Left lung (tissue), 4 donors: ENCODE measurements at regions not wholly inside any gene's neighbourhood (a gene's known extent, or its start where the extent isn't known, plus 50 kb on each side); places are given as distances from the start of the nearest gene placed in this dataset.

Experiments used
- ATAC-seq: fragments of 200-7000 bp; cut with Tn5 transposase; one replicate; pipeline ENCODE4 v1.9.1; 2020; ENCODE audit warnings: moderate library complexity
- DNase-seq, 4 donors: peaks; one replicate each; pipeline ENCODE4 v3.0.0-alpha.2; 2013 to 2020
- H3K27ac ChIP-seq, 2 donors: fragments of 200-600 bp; sonication (generic) in 1 of 2; one replicate each; pipeline versions ENCODE4 v1.5.0 to v1.8.0; 2020 to 2021
- H3K27me3 ChIP-seq, 2 donors: fragments of 200-600 bp; sonication (generic) in 1 of 2; one replicate each; pipeline versions ENCODE4 v1.5.0 to v1.8.0; 2020 to 2021
- H3K36me3 ChIP-seq, 2 donors: fragments of 200-600 bp; sonication (generic) in 1 of 2; one replicate each; pipeline versions ENCODE4 v1.5.0 to v1.8.0; 2020 to 2021
- H3K4me1 ChIP-seq, 2 donors: fragments of 200-600 bp; one replicate each; pipeline ENCODE4 v1.8.0; 2021
- H3K4me3 ChIP-seq, 2 donors: fragments of 200-600 bp; sonication (generic) in 1 of 2; one replicate each; pipeline versions ENCODE4 v1.5.0 to v1.8.0; 2020 to 2021; ENCODE audit warnings: mild to moderate bottlenecking in 1 of 2
- H3K9me3 ChIP-seq, 2 donors: fragments of 200-600 bp; sonication (generic) in 1 of 2; one replicate each; pipeline versions ENCODE4 v1.5.0 to v1.8.0; 2020 to 2021
- CTCF ChIP-seq, 2 donors: fragments of 200-600 bp; sonication (generic) in 1 of 2; IDR thresholded peaks; one replicate each; pipeline versions ENCODE4 v1.5.0 to v1.8.0; 2021; ENCODE audit warnings: antibody characterized with exemption in 2 of 2
- intact Hi-C, 2 donors: fragments of 100-400 bp; cut with DNase I; formaldehyde crosslinking; loops; one replicate each; pipeline versions ENCODE4 v1.11.2 to v1.14.2; 2022
- donor health status: DM: no; HTN: yes; CAD: no.
- donor health status: DM: no; HTN: no; CAD: no.

- no peaks in the 10 kb centered on the region for H3K9me3 ChIP-seq
- intact Hi-C loops, result no loop called here
- no peaks in the 10 kb centered on the region for H3K27me3 ChIP-seq
- no peaks in the 10 kb centered on the region for H3K4me1 ChIP-seq
- ATAC-seq (peak; percentile 75), DNase-seq (no peak)
- H3K36me3 ChIP-seq, result no peaks in the 10 kb centered on the region
- H3K4me3 ChIP-seq, result no peak overlapping the region
- H3K27ac ChIP-seq, result no peak overlapping the region
- no peak for TF ChIP-seq CTCF (IDR thresholded peaks at IDR 0.05)
Observed at GRCh38 chr2:217279556-217279955, 419.7 kb upstream of the TNP1 start.

GRCh38 chr2:217279140-217279539, 419.3 kb upstream of the TNP1 start:
- intact Hi-C loops, result no loop called here
- ATAC-seq, result no peak

GRCh38 chr2:217277646-217278398, 418.0 kb upstream of the TNP1 start:
- no peaks in the 10 kb centered on the region for H3K4me1 ChIP-seq
- no peaks in the 10 kb centered on the region for H3K9me3 ChIP-seq
- TF ChIP-seq CTCF (IDR thresholded peaks at IDR 0.05), result no peak
- H3K4me3 ChIP-seq, result no peak overlapping the region
- peak; percentile 23 for ATAC-seq
- no peak overlapping the region for H3K27ac ChIP-seq
- intact Hi-C loops, result no loop called here
- no peak for DNase-seq
- H3K27me3 ChIP-seq, result no peaks in the 10 kb centered on the region
- H3K36me3 ChIP-seq, result no peaks in the 10 kb centered on the region

More at GRCh38 chr2:217279140-217279539, 419.3 kb upstream of the TNP1 start:
- Histone ChIP-seq H3K27me3 (no peaks in the 10 kb centered on the region), H3K27ac (no peak overlapping the region), H3K4me3 (no peak overlapping the region), H3K36me3 (no peaks in the 10 kb centered on the region), H3K4me1 (no peaks in the 10 kb centered on the region), H3K9me3 (no peaks in the 10 kb centered on the region)
- no peak for TF ChIP-seq CTCF (IDR thresholded peaks at IDR 0.05)
- DNase-seq, result no peak

GRCh38 chr2:217276433-217276832, 416.6 kb upstream of the TNP1 start:
- Histone ChIP-seq H3K27me3 (no peaks in the 10 kb centered on the region), H3K4me3 (no peak overlapping the region), H3K27ac (no peak overlapping the region), H3K36me3 (no peaks in the 10 kb centered on the region), H3K4me1 (no peaks in the 10 kb centered on the region), H3K9me3 (no peaks in the 10 kb centered on the region)
- no peak for DNase-seq
- ATAC-seq, result no peak
- intact Hi-C loops, result no loop called here
- no peak for TF ChIP-seq CTCF (IDR thresholded peaks at IDR 0.05)

- Histone ChIP-seq H3K27me3 (no peaks in the 10 kb centered on the region), H3K4me3 (no peak overlapping the region), H3K4me1 (no peaks in the 10 kb centered on the region), H3K27ac (no peak overlapping the region), H3K36me3 (no peaks in the 10 kb centered on the region), H3K9me3 (no peaks in the 10 kb centered on the region)
- ATAC-seq, result no peak
- no peak for DNase-seq
- no peak for TF ChIP-seq CTCF (IDR thresholded peaks at IDR 0.05)
- intact Hi-C loops, result no loop called here
Observed at GRCh38 chr2:217275091-217275490, 415.2 kb upstream of the TNP1 start.
